NOMO-1 (cell line): ENCODE measurements at regions not wholly inside any gene's neighbourhood (a gene's known extent, or its start where the extent isn't known, plus 50 kb on each side); places are given as distances from the start of the nearest gene placed in this dataset.
"Not testable (repeated sequence)": the region's sequence is repeated elsewhere in the genome, so short reads cannot be mapped to it uniquely, and the experiment has no call there.

Experiments used
- DNase-seq, 2 experiments: peaks; one replicate each; lab custom pipeline; 2025; ENCODE audit not compliant: unreplicated experiment in 2 of 2; lab: John Stamatoyannopoulos, UW

DNA sequence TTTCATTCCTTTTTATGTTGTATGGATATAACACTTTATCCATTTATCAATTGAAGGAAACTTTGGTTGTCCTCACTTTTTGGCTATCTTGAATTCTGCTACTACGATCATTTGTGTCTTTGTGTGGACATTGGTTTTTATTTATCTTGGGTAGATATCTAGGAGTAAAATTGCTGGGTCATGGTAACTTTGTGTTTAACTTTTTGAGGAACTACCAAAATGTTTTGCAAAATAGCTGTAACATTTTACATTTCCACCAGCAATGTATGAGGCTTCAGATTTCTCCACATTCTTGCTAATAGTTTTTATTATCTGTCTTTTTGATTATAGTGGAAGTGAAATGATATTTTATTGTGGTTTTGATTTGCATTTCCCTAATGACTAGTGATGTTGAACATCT, 55.6 kb downstream of the TLNRD1 start:
- DNase-seq = peak in 1 of 2 experiments; percentile 71

DNA sequence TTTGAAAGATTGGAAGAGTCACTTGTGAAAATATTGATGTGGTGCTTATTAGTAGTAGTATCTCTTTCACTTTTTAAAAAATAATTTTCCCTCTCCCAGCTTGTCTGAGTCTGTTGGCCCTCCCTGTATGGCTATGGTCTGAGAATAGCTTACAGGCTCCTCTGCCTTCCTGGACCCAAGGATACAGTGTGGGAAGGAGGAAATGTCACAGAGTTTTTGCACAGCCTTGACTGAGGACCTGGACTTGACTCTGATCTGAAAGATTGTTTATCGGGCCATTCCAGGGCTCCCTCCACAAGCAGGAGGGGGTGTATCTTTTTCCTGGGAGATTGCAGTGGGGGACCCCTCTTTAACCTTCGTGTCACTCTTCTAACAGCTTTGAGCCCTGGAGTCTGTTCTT, 59.7 kb downstream of the TLNRD1 start:
- no peak for DNase-seq

DNA sequence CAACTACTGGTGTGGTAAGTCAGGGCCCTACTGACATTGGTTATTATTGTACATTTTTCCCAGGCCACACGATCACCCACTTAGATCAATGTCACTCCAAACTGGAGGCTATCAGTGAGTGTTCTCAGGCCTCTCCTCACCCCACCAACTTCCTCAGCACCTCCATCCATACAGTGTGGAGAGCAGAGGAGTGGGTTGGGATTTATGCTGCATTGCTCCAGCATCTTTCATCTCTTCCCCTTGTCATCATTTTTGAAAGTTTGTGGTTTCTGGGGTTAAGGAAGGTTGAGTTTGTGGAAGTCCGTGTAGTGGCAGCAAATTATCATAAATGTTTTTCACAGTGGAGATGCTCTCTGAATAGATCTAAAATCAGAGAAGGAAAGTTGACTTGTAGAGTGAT, 60.2 kb downstream of the TLNRD1 start:
- DNase-seq = no peak

DNA sequence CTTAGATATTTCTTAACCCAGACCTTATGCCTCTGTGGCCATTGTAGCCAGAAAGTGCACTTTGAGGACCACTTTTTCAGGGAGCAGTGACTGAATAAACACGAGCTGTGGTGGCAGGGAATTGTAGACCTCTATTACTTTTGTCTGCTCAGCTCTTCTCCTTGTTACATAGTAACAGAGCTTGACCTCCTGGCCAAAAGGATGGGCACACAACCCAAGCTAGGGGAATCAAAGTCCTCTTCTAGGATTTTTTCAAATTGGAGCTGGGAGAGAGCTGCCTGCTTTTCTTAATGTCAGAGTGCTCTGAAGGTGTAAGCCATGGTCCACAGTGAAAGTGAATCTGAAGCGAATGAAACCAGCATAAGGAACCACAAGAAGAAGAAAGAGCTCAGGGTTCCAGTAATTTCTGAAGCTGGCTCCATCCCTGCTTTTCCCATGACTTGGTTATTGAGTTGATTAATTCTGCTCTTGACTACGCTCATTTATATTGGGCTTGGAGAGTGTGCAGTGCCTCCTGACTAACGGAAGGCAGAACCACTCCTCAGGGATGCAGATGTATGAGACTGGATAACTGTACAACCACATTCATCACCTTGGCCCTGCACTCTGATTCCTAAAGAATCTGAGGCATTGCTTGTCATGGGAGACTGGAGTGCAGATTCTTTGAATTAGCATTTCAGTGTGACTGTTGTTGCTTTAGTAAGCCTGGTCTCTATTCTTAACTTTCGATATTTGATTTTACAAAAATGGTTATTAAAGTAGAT, 60.9 kb downstream of the TLNRD1 start:
- no peak for DNase-seq

DNA sequence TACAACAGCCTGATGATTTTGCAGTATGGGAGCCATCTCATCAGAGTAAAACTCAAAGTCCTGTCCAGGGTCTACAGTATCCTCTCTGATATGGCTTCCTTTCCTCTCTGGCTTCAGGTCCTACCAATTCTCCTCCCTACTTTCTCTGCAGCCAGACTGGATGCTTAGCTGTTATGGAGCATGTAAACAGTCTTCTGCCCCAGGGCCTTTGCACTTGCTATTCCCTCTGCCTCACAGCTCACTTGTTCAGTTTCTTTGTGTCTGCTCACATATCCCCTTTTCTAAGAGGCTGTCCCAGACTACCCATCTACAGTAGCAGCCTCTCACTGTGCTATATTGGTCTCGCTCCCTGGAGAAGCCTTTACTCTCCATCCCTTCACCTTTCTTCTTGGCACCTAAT, 62.2 kb downstream of the TLNRD1 start:
- no peak for DNase-seq

DNA sequence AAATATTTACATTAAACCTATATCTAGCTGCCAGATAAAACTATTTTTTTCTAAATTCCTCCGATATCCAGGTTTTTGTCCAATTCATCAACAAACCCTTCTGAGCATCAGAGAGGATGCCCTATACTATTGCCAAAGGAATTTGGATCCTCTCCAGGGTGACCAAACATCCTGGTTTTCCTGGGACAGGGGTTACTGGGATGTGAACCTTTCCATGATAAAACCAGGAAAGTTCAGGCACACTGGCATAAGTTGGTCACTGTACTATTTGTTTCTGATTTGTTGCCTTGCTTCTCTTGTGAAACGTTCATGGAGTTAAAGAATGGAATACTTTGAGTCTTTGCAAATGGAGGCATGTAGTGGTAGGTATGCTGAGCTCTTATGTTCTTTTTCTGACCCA, 63.5 kb downstream of the TLNRD1 start:
- no peak for DNase-seq

DNA sequence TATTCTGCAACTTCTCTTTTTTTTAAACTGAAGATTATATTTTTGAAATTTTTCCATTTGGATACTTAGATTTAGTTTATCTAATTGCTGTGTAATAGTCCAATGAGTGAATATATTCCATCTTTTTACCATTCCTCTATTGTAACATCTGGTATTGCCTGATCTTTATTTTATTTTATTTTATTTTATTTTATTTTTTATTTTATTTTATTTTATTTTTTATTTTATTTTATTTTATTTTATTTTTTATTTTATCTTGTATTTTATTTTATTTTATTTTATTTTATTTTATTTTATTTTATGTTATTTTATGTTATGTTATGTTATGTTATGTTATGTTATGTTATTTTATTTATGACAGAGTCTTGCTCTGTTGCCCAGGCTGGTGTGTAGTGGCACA, 66.5 kb upstream of the CFAP161 start:
- DNase-seq = not testable (repeated sequence)

DNA sequence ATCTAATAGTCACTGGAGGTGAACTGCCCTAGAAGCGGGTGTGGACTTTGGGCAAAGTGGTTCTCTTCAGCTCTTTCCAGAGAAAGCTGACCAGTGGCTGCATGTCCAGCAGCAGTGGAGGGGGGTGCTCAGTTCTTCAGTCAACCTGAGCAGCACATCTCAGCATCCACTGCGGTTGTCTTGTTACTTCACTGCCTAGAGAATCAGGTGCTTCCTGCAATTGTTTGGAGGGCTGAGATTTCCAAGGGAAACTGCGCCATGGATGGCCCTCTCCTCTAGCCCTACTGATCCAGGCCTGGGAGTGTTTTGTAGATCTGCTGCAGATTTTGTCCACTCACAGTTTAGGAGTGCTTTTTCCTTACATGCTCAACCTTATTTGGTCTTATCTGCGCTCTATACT, 65.6 kb upstream of the CFAP161 start:
- no peak for DNase-seq

DNA sequence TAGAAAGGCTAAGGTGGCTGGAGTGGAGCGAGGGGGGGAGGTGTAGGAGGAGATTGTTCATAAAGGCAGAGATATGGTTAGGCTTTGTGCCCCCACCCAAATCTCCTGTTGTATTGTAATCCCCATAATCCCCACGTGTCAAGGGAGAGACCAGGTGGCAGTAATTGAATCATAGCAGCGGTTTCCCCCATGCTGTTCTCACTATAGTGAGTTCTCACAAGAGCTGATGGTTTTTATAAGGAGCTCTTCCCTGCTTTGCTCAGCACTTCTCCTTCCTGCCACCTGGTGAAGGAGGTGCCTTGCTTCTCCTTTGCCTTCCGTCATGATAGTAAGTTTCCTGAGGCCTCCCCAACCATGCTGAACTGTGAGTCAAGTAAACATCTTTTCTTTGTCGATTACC, 64.7 kb upstream of the CFAP161 start:
- no peak for DNase-seq

DNA sequence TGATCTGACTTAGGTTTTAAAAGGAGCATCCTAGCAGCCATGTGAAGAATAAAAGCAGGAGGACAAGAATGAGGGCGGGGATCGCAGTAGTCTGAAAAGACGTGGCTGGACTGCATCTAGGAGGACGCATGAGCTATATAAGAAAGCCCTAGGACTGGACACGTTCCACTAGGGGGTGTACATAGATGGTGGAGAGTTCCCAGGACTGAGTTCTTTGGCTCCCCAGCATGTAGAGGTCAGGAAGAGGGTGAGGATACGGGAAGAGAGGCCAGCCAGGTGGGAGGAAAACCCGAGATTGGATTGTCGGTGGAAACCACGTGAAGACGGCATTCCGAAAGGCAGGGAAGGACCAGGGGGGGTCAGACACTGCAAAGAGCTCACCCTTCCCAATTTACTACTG, 64.2 kb upstream of the CFAP161 start:
- no peak for DNase-seq

DNA sequence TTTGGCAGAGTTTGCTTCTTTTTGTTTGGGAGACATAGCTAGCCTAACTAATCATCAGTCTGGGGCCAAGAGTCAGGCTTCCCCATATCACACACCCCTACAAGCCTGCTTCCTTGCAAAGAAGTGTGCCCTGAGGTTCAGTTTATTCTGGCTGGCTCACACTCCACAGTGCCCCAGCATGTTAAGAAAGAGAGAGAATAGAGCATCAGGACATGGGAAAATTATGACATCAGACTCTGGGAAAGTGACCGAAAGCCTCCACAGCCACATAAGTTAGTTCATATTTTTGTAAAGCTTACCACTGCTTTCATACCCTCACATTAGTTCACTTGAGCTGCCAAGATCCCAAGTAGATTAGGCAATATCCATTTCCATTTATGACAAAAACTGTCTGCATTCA, 63.0 kb upstream of the CFAP161 start:
- no peak for DNase-seq

DNA sequence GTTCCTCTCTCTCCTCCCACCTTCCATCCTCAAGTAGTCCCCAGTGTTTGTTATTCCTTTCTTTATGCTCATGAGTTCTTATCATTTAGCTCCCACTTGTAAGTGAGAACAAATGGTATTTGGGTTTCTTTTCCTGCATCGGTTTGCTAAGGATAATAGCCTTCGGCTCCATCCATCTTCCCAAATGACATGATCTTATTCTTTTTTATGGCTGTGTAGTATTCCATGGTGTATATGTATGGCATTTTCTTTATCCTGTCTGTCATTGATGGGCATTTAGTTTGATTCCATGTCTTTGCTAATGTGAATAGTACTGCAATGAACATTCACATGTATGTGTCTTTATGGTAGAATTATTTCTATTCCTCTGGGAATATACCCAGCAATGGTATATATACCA, 62.4 kb upstream of the CFAP161 start:
- no peak for DNase-seq

DNA sequence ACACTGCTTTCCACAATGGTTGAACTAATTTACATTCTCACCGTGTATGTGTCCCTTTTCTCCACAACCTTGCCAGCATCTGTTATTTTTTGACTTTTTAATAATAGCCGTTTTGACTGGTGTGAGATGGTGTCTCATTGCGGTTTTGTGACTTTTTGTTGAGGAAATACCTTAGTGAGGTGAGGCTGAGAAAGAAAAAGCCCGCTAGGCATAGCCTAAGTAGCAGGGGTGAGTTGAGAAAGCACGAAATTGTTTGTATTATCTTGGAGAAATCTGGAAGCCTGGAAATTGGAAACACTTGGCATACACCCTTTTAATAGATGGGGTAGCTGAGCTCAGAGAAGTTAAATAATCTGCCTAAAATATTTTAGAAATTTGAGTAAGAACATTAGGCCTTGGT, 61.5 kb upstream of the CFAP161 start:
- no peak for DNase-seq

DNA sequence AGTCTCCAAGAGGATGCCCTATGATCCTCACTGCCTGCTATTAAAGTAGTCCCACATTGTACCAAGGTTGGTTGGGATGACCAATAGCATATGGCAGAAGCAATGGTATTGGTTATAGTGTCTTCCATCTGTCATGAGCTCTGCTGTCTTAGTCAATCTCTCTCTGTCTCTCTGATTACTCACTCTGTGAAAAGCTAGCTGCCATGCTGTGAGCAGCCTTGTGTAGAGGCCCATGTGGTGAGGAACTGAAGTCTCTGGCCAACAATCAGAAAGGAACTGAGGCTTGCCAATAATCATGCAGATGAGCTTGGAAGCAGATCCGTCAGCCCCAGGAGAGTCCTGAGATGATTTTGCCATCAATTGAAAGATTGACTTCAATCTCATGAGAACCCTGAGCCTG, 60.3 kb upstream of the CFAP161 start:
- no peak for DNase-seq

DNA sequence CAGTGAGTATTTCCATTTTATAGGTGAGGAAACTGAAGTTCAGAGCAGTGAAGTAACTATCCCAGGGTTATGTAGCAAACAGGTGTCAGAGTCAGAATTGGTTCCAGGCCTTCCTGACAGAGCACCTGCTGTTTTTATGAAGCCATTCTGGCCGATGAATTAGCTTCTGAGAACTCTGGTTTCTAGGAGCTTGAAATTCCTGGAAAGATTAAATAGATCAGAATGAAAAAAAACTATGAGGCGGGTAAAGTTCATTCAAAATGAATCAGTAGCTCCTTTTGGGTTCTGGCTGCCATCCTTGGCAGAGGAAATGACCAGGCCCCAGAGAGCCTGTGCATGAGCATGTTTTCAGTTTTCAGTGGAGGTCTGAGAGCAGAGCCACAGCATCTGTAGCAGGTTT, 59.3 kb upstream of the CFAP161 start:
- no peak for DNase-seq

DNA sequence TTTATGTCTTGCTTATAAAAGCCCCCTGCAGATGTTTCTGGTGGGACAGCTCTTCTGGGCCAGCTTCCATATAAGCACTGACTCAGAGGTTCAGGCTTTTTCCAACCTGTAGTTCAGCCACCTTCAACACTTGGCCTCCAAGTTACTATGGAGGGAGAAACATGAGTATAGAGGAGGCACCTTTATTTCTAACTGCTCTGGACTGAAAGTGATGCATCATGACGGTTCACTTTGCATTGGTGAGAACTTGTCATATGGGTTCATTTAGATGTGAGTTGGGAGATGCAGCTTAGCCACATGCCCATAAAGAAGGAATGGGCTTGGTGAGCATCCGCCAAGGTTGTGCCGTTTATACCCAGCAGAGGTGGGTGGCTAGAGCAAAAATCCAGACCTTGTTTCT, 58.8 kb upstream of the CFAP161 start:
- DNase-seq = no peak

DNA sequence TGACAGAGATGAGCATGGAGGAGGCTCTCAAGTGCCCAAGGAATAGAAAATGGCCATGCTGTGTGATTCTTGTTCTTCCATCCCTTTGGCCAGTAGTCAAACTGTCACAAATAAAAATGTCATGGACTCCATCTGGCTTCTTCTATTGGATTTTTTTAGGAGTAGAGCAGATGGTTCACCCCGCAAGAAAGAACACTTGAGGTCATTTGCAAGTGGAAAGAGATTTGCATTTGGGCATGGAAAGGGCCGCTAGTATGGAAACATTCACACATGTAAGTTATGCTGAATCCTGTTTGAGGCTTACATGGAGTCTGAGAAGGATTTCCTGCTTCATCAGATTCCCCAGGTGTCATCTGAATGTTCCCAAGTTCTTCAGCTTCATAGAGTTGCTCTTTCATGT, 53.1 kb upstream of the CFAP161 start:
- DNase-seq = no peak

DNA sequence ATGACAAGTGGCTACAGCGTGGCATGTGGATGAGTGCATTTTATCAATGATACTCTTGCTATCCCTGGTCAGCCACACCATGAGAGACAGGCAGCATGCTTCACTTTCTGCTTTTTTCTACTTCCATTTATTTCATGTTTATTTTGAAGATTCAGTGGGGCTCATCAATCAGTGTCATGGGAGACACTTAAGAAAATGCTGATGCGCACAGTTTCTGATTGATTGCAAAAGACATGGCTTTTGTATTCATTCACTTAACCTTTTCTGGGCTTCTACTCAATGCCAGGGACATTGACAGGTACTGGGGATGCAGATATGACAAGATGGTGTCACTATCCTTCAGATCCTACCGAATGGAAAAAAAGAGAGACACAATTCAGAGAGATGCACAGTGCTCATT, 50.9 kb upstream of the CFAP161 start:
- no peak for DNase-seq
